ENCODE measurements at regions not wholly inside any gene's neighbourhood (a gene's known extent, or its start where the extent isn't known, plus 50 kb on each side); places are given as distances from the start of the nearest gene placed in this dataset.

GRCh38 chr4:188958346-188958745 is 819.1 kb downstream of the TRIML1 start:
- Histone ChIP-seq H3K27me3 (replicated peaks; ENCODE audit: insufficient read depth) (no peaks in the 10 kb centered on the region), H3K4me1 (ENCODE audit: control insufficient read depth in 1 of 2, low read depth in 2 of 2) (no peaks in the 10 kb centered on the region), H3K36me3 (no peaks in the 10 kb centered on the region), H3K27ac (no peak overlapping the region), H3K9me3 (no peaks in the 10 kb centered on the region), H3K4me3 (no peak overlapping the region)
- DNase-seq (ENCODE audit: low spot score) (no peak), ATAC-seq (ENCODE audit: insufficient number of reproducible peaks, low FRiP score, low read depth) (no peak)
- TF ChIP-seq CTCF (IDR thresholded peaks at IDR 0.05): no peak

GRCh38 chr4:188959424-188959823 is 820.2 kb downstream of the TRIML1 start:
- Histone ChIP-seq H3K9me3 (no peaks in the 10 kb centered on the region), H3K4me1 (ENCODE audit: control insufficient read depth in 1 of 2, low read depth in 2 of 2) (no peaks in the 10 kb centered on the region), H3K27me3 (replicated peaks; ENCODE audit: insufficient read depth) (no peaks in the 10 kb centered on the region), H3K4me3 (no peak overlapping the region), H3K36me3 (no peaks in the 10 kb centered on the region), H3K27ac (no peak overlapping the region)
- DNase-seq (ENCODE audit: low spot score) (no peak), ATAC-seq (ENCODE audit: insufficient number of reproducible peaks, low FRiP score, low read depth) (no peak)
- TF ChIP-seq CTCF (IDR thresholded peaks at IDR 0.05): no peak

DNA sequence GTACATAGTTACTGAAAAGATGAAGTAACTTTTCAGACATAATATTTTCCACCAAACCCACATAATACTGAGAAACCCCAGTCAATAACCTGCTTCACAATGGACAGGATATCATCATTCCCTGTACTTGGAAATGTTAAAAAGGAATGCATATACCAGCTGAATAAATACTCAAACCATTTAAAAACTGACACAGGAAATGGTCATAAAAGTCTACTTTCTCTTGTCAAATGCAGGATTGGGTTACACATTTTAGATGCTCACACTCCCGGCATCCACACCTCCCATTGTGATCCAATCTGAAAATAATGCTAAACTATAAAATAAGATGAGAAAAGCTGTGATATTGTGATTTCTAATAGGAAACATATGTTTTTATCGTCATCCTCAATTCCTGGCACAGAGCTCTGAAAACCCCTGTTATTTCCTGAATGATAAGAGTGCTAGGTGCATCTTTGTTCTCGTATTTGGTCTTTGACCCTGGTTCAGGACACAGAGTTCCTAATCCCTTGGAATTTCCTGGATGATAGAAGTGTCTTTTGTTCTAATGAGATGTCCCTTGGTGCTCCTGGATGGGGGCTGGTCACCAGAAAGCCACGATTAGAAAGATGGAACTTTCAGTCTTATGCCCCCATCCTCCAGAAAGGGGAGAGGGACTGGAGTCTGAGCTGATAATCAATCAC is 821.3 kb downstream of the TRIML1 start:
- ATAC-seq (ENCODE audit: insufficient number of reproducible peaks, low FRiP score, low read depth): no peak
- Histone ChIP-seq H3K36me3 (no peaks in the 10 kb centered on the region), H3K27me3 (replicated peaks; ENCODE audit: insufficient read depth) (no peaks in the 10 kb centered on the region), H3K4me1 (ENCODE audit: control insufficient read depth in 1 of 2, low read depth in 2 of 2) (no peaks in the 10 kb centered on the region), H3K9me3 (no peaks in the 10 kb centered on the region), H3K27ac (no peak overlapping the region), H3K4me3 (no peak overlapping the region)
- no peak for TF ChIP-seq CTCF (IDR thresholded peaks at IDR 0.05)
- no peak for DNase-seq (ENCODE audit: low spot score)

DNA sequence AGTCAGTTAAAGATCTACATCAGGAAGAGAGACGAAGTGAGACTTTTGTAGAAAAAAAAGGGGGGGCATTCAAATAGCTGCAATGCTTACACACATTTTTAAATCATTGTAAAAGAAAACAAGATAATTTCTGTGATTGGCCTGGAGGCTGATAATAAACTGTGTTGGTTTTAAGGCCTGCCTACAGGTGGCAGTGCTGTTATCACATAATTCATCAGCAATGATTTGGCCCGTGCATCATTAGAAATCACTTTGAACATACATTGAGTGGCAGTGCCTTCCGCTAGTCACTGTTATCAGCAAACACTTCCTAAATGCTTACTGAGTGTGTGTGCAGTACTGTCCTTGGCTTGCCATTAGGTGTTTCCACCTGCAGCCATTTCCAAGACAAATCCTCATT is 831.9 kb downstream of the TRIML1 start:
- Histone ChIP-seq H3K27me3 (replicated peaks; ENCODE audit: insufficient read depth) (no peaks in the 10 kb centered on the region), H3K9me3 (no peaks in the 10 kb centered on the region), H3K4me1 (ENCODE audit: control insufficient read depth in 1 of 2, low read depth in 2 of 2) (peaks cover 0 to 1% of the 10 kb centered on the region in 2 donors), H3K36me3 (no peaks in the 10 kb centered on the region), H3K27ac (no peak overlapping the region), H3K4me3 (no peak overlapping the region)
- ATAC-seq (ENCODE audit: insufficient number of reproducible peaks, low FRiP score, low read depth) (no peak), DNase-seq (ENCODE audit: low spot score) (no peak)
- TF ChIP-seq CTCF (IDR thresholded peaks at IDR 0.05): no peak

GRCh38 chr4:188975271-188975670 is 836.0 kb downstream of the TRIML1 start:
- TF ChIP-seq CTCF (IDR thresholded peaks at IDR 0.05): no peak
- no peak for ATAC-seq (ENCODE audit: insufficient number of reproducible peaks, low FRiP score, low read depth)
- DNase-seq (ENCODE audit: low spot score): no peak

More at GRCh38 chr4:188975271-188975670, 836.0 kb downstream of the TRIML1 start:
- H3K27ac ChIP-seq: no peak overlapping the region
- no peaks in the 10 kb centered on the region for H3K36me3 ChIP-seq
- no peak overlapping the region for H3K4me3 ChIP-seq
- no peaks in the 10 kb centered on the region for H3K9me3 ChIP-seq
- H3K27me3 ChIP-seq (replicated peaks; ENCODE audit: insufficient read depth): no peaks in the 10 kb centered on the region
- H3K4me1 ChIP-seq (ENCODE audit: control insufficient read depth in 1 of 2, low read depth in 2 of 2): peaks cover 4 to 5% of the 10 kb centered on the region in 2 donors
